Small intestine (tissue), 7 donors: ENCODE measurements at regions not wholly inside any gene's neighbourhood (a gene's known extent, or its start where the extent isn't known, plus 50 kb on each side); places are given as distances from the start of the nearest gene placed in this dataset.
A peak's percentile ranks its signal among the peaks of the same experiment; 100 is the strongest.

ENCODE experiments used
- DNase-seq, 2 donors: peaks; one replicate each; pipeline versions ENCODE4 v3.0.0 to v3.0.0-alpha.2; 2013
- FAIRE-seq: peaks from 2 replicates; lab custom pipeline; 2012; peaks lifted over from hg19 to GRCh38; lab: Jason Lieb, UNC
- H3K27ac ChIP-seq, 3 donors: one replicate each; pipeline ENCODE4 v1.5.1; 2013; ENCODE audit warnings: low read length in 2 of 3, mild to moderate bottlenecking in 2 of 3, control low read depth in 1 of 3, inconsistent platforms in 1 of 3, low read depth in 1 of 3, moderate library complexity in 1 of 3
- H3K27me3 ChIP-seq, 3 donors: one replicate each; pipeline ENCODE4 v1.6.1; 2013; ENCODE audit warnings: low read length in 3 of 3, inconsistent platforms in 1 of 3; ENCODE audit not compliant: control insufficient read depth in 3 of 3, insufficient read depth in 3 of 3
- H3K36me3 ChIP-seq, 3 donors: one replicate each; pipeline ENCODE4 v1.6.1; 2013; ENCODE audit warnings: low read length in 3 of 3, inconsistent platforms in 1 of 3, low read depth in 1 of 3, mild to moderate bottlenecking in 1 of 3, moderate library complexity in 1 of 3; ENCODE audit not compliant: control insufficient read depth in 3 of 3, insufficient read depth in 2 of 3
- H3K4me1 ChIP-seq, 3 donors: one replicate each; pipeline ENCODE4 v1.6.1; 2013; ENCODE audit warnings: low read length in 2 of 3, inconsistent platforms in 1 of 3, low read depth in 1 of 3, mild to moderate bottlenecking in 1 of 3, moderate library complexity in 1 of 3; ENCODE audit not compliant: control insufficient read depth in 3 of 3, insufficient read depth in 2 of 3
- H3K4me3 ChIP-seq, 3 donors: one replicate each; pipeline ENCODE4 v1.5.1; 2013; ENCODE audit warnings: low read length in 3 of 3, control low read depth in 1 of 3, inconsistent platforms in 1 of 3, low read depth in 1 of 3, mild to moderate bottlenecking in 1 of 3, moderate library complexity in 1 of 3
- H3K9me3 ChIP-seq, 2 donors: one replicate each; pipeline ENCODE4 v1.6.1; 2013; ENCODE audit warnings: low read depth in 1 of 2, low read length in 1 of 2; ENCODE audit not compliant: control insufficient read depth in 2 of 2, insufficient read depth in 1 of 2
- WGBS, 3 donors: extraction: QIAGEN DNeasy Blood & Tissue Kit; methylation state at CpG; one replicate each; pipeline ENCODE4 v1.1.7; 2013; 5-methylcytosine and 5-hydroxymethylcytosine counted together
- donor health status: healthy with polysubstance abuse.
- donor health status: control.
- donor health status: control.
- donor health status: Bipolar disorder and iron deficiency.
- donor health status: healthy.

GRCh38 chr17:13757871-13758270, 156.1 kb upstream of the HS3ST3A1 start:
- H3K4me3 ChIP-seq = no peak overlapping the region
- WGBS, 3 donors = 53 to 70% (median 58%) methylated on average over 2 of the region's 2 CpGs
- DNase-seq (no peak), FAIRE-seq (no peak)
- H3K9me3 ChIP-seq = no peaks in the 10 kb centered on the region
- no peaks in the 10 kb centered on the region for H3K4me1 ChIP-seq
- no peaks in the 10 kb centered on the region for H3K36me3 ChIP-seq
- H3K27ac ChIP-seq = no peak overlapping the region
- H3K27me3 ChIP-seq = no peaks in the 10 kb centered on the region

DNA sequence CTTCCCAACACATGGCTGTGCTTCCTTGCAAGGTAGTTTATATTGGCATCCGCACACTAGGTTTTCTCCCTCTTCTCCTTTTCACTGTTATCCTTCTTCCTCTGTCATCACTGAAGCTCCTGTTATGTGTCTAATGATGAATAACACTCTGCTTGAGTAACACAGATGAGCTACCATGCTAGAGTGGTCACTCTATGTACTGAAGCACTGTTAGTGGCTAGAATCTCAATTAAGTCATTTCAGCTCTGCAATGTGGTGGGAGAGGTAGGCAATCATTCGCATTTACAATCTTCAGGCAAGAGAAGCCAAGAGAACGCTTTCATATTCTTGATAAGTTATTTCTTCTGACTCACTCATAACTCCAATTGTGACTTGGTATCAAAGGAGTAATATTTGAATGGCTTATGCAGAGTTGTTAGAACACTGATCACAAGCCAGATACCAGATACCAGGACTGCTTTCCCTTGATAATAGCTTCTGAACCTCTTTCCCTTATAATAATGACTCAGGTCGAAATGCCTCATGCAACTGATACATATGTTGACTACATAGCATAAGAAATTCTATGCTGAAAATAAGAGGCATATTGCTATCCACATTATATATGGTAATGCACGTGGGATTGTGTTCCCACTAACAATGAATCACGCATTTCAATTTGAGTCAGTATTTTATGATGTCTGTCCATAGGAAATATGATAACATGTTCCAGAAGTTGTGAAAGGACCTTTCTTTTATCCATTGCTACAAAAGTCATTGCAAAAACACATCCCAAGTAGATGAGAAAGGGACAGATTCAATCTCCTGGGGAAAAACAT, 158.0 kb upstream of the HS3ST3A1 start:
- Histone ChIP-seq H3K4me3 (no peak overlapping the region), H3K27ac (no peak overlapping the region), H3K27me3 (no peaks in the 10 kb centered on the region), H3K4me1 (no peaks in the 10 kb centered on the region), H3K9me3 (no peaks in the 10 kb centered on the region), H3K36me3 (no peaks in the 10 kb centered on the region)
- FAIRE-seq (no peak), DNase-seq (no peak)
- 48 to 72% (median 51%) methylated on average over 6 of the region's 6 CpGs for WGBS, 3 donors

DNA sequence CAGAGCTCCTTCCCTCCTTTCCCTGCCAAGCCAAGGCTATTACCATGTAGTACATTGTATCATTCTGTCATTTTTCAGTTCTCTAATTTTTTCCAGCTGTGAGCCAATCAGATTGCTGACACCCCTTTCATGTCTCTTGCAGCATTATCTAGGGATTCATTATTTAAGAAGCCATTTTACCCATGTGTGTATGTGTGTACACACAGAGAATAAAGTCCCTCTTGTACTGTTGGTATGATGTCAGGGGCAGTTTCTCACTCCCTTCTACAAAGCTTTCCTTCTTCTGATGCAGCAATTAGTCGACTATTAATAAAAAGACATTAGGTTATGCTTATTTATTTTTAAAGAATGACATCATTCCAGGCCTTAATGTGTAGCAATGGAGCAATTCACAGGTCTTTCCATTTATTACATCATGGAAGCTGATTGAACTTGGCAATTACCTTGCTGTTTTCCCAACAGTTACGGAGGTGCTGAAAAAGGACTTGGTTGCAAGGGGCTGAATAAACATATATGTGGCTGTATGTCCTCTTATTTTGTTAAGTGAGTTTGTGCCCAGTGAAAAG, 159.4 kb upstream of the HS3ST3A1 start:
- 63 to 88% (median 73%) methylated on average over 2 of the region's 2 CpGs for WGBS, 3 donors
- no peak for FAIRE-seq
- no peaks in the 10 kb centered on the region for H3K9me3 ChIP-seq
- no peaks in the 10 kb centered on the region for H3K27me3 ChIP-seq
- no peak for DNase-seq
- no peak overlapping the region for H3K27ac ChIP-seq
- no peaks in the 10 kb centered on the region for H3K4me1 ChIP-seq
- no peak overlapping the region for H3K4me3 ChIP-seq
- H3K36me3 ChIP-seq = no peaks in the 10 kb centered on the region

GRCh38 chr17:13765701-13766100, 164.0 kb upstream of the HS3ST3A1 start:
- Histone ChIP-seq H3K36me3 (no peaks in the 10 kb centered on the region), H3K9me3 (peaks cover 1 to 12% of the 10 kb centered on the region in 2 donors), H3K27me3 (no peaks in the 10 kb centered on the region), H3K4me1 (no peaks in the 10 kb centered on the region), H3K27ac (no peak overlapping the region), H3K4me3 (no peak overlapping the region)
- DNase-seq = no peak
- FAIRE-seq = no peak
- WGBS, 3 donors = 78 to 89% (median 81%) methylated on average over 2 of the region's 2 CpGs

- FAIRE-seq (no peak), DNase-seq (no peak)
- Histone ChIP-seq H3K27ac (no peak overlapping the region), H3K9me3 (peaks cover 1 to 14% of the 10 kb centered on the region in 2 donors), H3K27me3 (no peaks in the 10 kb centered on the region), H3K4me1 (no peaks in the 10 kb centered on the region), H3K4me3 (no peak overlapping the region), H3K36me3 (no peaks in the 10 kb centered on the region)
- WGBS, 3 donors = 90 to 94% (median 94%) methylated on average over 3 of the region's 3 CpGs
Measured at GRCh38 chr17:13770702-13771101, 169.0 kb upstream of the HS3ST3A1 start.

- no peak for FAIRE-seq
- no peak for DNase-seq
- Histone ChIP-seq H3K4me3 (no peak overlapping the region), H3K9me3 (peaks cover 0 to 8% of the 10 kb centered on the region in 2 donors), H3K27me3 (no peaks in the 10 kb centered on the region), H3K36me3 (no peaks in the 10 kb centered on the region), H3K27ac (no peak overlapping the region), H3K4me1 (no peaks in the 10 kb centered on the region)
- 19 to 22% (median 21%) methylated on average over 3 of the region's 3 CpGs for WGBS, 3 donors
Measured at GRCh38 chr17:13775450-13775849, 173.7 kb upstream of the HS3ST3A1 start.

DNA sequence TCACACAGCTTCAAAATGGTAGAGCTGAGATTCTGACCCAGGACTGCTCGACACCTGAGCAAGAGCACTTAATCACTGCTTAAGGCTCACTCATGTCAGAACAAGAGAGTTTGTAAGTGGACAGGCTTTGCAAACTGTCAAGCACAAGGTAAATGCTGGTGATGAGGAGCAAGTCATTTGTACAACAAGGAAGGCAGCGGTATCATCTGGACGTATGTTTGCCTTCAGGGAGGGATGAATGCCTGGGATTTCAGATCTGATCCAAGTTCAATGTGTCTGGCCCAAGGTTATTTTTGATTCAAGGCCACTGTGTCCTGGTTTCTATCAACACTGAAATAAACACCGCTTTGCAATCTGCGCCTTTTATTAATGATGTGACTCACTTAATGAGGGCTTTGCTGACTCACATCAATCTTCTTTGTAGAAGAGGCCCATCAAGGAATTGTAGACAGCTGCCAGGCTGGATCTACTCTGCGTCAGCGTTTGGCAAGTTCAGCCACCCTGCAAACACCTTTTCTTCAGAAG, 174.4 kb upstream of the HS3ST3A1 start:
- no peaks in the 10 kb centered on the region for H3K27me3 ChIP-seq
- no peaks in the 10 kb centered on the region for H3K4me1 ChIP-seq
- FAIRE-seq (no peak), DNase-seq (peak in 1 of 2 donors; percentile 48)
- no peak overlapping the region for H3K27ac ChIP-seq
- no peak overlapping the region for H3K4me3 ChIP-seq
- 61 to 73% (median 71%) methylated on average over 7 of the region's 7 CpGs for WGBS, 3 donors
- peaks cover 0 to 3% of the 10 kb centered on the region in 2 donors for H3K9me3 ChIP-seq
- no peaks in the 10 kb centered on the region for H3K36me3 ChIP-seq

DNA sequence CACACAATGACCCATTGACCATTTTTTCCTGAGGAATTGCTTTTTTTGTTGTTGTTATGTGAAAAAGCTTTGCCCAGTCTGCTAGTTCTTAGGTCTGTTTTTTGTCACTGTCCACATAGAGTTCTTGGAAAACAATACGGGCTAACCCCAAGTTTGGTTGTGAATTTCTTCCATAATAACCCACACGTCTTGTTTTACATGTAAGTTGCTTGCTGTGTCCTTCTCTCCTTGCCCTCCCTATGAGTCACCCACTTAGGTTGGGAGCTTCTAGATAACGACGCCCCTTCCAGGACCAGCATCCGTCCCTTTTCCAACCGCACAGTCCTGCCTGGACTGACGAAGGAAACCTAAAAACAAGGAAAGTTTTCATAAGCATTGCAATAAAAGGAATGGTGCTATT, 175.3 kb upstream of the HS3ST3A1 start:
- FAIRE-seq (no peak), DNase-seq (no peak)
- no peak overlapping the region for H3K4me3 ChIP-seq
- H3K9me3 ChIP-seq = peaks cover 0 to 3% of the 10 kb centered on the region in 2 donors
- 79 to 90% (median 89%) methylated on average over 7 of the region's 7 CpGs for WGBS, 3 donors
- H3K4me1 ChIP-seq = no peaks in the 10 kb centered on the region
- no peak overlapping the region for H3K27ac ChIP-seq
- no peaks in the 10 kb centered on the region for H3K27me3 ChIP-seq
- H3K36me3 ChIP-seq = no peaks in the 10 kb centered on the region
